ENCODE measurements at regions not wholly inside any gene's neighbourhood (a gene's known extent, or its start where the extent isn't known, plus 50 kb on each side); places are given as distances from the start of the nearest gene placed in this dataset.

- TF ChIP-seq, protein P1, sequence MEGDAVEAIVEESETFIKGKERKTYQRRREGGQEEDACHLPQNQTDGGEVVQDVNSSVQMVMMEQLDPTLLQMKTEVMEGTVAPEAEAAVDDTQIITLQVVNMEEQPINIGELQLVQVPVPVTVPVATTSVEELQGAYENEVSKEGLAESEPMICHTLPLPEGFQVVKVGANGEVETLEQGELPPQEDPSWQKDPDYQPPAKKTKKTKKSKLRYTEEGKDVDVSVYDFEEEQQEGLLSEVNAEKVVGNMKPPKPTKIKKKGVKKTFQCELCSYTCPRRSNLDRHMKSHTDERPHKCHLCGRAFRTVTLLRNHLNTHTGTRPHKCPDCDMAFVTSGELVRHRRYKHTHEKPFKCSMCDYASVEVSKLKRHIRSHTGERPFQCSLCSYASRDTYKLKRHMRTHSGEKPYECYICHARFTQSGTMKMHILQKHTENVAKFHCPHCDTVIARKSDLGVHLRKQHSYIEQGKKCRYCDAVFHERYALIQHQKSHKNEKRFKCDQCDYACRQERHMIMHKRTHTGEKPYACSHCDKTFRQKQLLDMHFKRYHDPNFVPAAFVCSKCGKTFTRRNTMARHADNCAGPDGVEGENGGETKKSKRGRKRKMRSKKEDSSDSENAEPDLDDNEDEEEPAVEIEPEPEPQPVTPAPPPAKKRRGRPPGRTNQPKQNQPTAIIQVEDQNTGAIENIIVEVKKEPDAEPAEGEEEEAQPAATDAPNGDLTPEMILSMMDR (IDR thresholded peaks at IDR 0.05; ENCODE audit: extremely low read depth, insufficient read depth, missing control alignments): no peak
- in situ Hi-C loops (cut with MboI; ENCODE audit: low pct_unique_long_range_greater_than_20kb, low sequenced_read_pairs, unreplicated experiment): no loop called here
- DNase-seq (ENCODE audit: low spot score): no peak
Observed at GRCh38 chr11:116504541-116505297, 268.1 kb downstream of the BUD13 start.

DNA sequence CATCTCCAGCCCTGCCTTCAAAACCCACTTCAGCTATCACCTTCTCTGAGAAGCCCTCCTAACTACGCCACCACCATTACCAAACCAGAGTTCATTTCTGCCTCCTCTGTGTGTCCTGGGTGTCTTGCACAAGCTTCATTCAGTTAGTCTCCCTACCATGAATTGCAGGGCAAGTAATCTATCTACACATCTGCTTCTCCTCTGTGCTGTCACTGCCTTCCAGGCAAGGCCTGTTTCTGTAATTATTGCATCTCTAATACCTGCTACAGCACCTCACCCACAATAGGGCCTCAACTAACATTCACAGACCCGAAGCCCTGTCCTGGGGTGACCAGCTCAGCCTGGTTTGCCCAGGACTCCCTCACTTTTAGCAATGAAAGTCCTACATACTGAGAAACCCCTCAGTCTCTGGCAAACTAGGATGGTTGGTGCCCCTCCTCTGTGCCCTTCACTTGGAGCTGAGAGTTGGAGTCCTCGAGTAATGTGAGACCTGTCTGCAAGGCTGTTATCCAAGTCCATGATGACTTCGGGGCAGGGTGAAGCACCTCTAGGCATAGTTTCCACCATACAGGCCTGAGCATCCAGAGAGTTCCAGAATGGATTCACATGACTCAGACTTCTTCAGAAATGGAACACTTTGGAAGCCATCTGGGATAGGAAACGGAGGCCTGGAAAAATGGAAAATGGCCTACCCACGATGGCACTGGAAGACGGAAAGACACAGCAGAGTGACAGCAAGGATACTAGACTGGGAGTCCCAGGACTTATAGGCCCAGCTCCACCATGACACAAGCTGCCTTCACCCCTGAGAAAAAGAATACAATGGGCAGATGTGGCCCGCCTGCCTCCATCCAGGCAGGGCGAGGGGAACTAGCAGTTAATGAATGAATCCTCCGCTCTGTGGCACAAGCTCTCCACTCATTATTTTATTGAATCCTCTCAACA lies 269.3 kb downstream of the BUD13 start:
- in situ Hi-C loops (cut with MboI; ENCODE audit: low pct_unique_long_range_greater_than_20kb, low sequenced_read_pairs, unreplicated experiment): no loop called here
- TF ChIP-seq, protein P1 (IDR thresholded peaks at IDR 0.05; ENCODE audit: extremely low read depth, insufficient read depth, missing control alignments): no peak
- DNase-seq (ENCODE audit: low spot score): no peak

DNA sequence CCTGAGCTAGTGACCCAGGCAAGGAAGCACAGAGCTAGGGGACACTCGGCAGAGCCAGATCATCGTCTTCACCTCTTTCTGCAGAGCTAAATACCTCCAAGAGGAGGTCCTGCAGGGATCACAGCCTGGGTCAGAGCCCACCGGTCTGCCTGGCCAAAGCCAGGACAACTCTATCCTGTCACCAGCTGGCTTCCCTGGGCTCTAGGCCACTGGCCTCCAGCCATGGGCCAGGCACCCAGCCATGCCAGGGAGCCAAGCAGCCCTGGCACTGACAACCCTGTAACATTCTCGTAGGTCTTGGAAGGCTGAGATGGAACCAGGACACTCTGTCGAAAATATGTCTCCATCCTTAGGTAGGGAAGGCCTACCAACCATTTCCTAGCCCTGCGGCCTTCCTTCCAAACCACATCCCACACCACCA lies 270.1 kb downstream of the BUD13 start:
- TF ChIP-seq, protein P1 (IDR thresholded peaks at IDR 0.05; ENCODE audit: extremely low read depth, insufficient read depth, missing control alignments): no peak
- DNase-seq (ENCODE audit: low spot score): no peak
- in situ Hi-C loops (cut with MboI; ENCODE audit: low pct_unique_long_range_greater_than_20kb, low sequenced_read_pairs, unreplicated experiment): no loop called here

- DNase-seq (ENCODE audit: low spot score): no peak
- in situ Hi-C loops (cut with MboI; ENCODE audit: low pct_unique_long_range_greater_than_20kb, low sequenced_read_pairs, unreplicated experiment): no loop called here
- TF ChIP-seq, protein P1 (IDR thresholded peaks at IDR 0.05; ENCODE audit: extremely low read depth, insufficient read depth, missing control alignments): no peak
Observed at GRCh38 chr11:116501728-116502127, 271.1 kb downstream of the BUD13 start.

DNA sequence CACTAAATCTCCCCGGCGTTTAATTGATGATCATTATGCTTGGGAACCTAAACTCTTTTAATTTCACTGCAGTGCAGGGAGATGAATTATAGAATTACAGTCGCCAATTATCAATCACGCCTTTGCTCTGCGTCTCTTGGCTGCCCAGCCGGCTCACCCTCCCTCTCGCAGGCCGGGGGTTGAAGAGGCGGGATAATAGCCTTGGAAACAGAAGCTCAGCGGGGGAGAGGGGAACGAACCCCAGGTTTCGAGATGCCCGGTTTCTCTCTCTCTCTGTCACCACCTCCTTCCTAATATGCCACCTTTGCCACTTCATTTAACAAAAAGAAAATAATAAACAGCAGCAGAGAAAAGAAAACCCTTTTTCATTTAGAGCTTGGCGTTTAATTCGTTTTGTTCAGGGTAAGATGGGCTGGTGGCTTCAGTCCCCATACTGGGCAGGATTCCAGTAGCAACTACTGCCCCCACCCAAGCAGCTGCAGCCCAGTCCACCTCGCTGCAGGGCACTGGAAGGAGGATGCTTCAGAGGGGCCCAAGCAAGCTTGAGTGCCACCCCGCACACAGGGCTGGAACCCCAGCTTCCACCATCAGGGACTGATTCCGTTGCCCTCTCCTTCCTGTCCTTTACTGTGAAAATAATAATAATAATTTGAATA lies 271.7 kb downstream of the BUD13 start:
- in situ Hi-C loops (cut with MboI; ENCODE audit: low pct_unique_long_range_greater_than_20kb, low sequenced_read_pairs, unreplicated experiment): no loop called here
- TF ChIP-seq, protein P1 (IDR thresholded peaks at IDR 0.05; ENCODE audit: extremely low read depth, insufficient read depth, missing control alignments): no peak
- DNase-seq (ENCODE audit: low spot score): no peak

All from GM13977 (cell line).